C4-2B (cell line): ENCODE measurements at regions not wholly inside any gene's neighbourhood (a gene's known extent, or its start where the extent isn't known, plus 50 kb on each side); places are given as distances from the start of the nearest gene placed in this dataset.

Experiments
- H3K27ac ChIP-seq: fragments of 450-650 bp; 2 replicates; pipeline ENCODE4 v1.5.1; 2017
- ZFX ChIP-seq: fragments of 450-650 bp; IDR thresholded peaks from 2 replicates; pipeline ENCODE4 v1.6.1; 2017
- TF ChIP-seq, protein P1 (sequence below): fragments of 450-650 bp; conservative IDR thresholded peaks from 2 replicates; pipeline ENCODE4 v1.5.1; 2017; ENCODE audit warnings: mild to moderate bottlenecking

DNA sequence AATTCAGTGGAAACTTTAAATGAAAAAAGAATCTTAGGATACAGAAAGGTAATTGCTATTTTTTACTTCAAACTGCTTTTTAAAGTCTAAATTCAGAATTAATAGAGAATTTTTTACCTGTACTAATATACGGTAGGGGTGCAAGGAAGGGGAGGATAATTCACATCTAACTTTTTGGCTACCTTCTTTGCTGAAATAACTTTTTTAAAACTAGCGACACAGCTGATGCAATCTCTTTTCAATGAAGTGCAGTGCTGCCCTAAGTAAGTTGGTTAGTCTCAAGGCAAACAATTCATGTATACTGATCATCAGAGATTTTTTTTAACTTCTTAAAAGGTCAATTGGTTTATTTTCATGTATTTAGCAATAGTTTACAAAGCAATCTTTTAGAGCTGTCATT lies 119.8 kb downstream of the NEDD1 start:
- TF ChIP-seq, protein P1, sequence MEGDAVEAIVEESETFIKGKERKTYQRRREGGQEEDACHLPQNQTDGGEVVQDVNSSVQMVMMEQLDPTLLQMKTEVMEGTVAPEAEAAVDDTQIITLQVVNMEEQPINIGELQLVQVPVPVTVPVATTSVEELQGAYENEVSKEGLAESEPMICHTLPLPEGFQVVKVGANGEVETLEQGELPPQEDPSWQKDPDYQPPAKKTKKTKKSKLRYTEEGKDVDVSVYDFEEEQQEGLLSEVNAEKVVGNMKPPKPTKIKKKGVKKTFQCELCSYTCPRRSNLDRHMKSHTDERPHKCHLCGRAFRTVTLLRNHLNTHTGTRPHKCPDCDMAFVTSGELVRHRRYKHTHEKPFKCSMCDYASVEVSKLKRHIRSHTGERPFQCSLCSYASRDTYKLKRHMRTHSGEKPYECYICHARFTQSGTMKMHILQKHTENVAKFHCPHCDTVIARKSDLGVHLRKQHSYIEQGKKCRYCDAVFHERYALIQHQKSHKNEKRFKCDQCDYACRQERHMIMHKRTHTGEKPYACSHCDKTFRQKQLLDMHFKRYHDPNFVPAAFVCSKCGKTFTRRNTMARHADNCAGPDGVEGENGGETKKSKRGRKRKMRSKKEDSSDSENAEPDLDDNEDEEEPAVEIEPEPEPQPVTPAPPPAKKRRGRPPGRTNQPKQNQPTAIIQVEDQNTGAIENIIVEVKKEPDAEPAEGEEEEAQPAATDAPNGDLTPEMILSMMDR: no peak
- TF ChIP-seq ZFX: no peak
- H3K27ac ChIP-seq: no peak overlapping the region

DNA sequence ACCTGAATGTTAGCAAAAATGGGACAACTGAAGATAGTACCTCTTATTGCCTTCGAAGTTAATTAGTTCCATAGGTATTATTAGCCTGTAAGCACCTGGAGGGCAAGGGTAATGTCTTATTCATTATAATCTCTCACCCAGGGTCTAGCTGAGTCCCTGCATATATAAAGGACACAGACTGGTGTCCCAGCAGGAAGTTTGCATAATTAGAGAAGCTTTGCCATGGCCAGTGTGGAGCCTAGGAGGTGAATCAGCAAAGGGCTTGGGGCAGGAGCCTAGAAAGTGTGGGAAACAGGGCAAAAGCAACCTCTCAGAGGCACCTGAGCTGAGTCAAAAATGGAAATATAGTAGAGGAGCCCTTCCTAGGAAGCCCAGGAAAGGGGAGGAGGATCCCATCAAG lies 120.4 kb downstream of the NEDD1 start:
- H3K27ac ChIP-seq: no peak overlapping the region
- no peak for TF ChIP-seq ZFX
- TF ChIP-seq, protein P1: no peak

DNA sequence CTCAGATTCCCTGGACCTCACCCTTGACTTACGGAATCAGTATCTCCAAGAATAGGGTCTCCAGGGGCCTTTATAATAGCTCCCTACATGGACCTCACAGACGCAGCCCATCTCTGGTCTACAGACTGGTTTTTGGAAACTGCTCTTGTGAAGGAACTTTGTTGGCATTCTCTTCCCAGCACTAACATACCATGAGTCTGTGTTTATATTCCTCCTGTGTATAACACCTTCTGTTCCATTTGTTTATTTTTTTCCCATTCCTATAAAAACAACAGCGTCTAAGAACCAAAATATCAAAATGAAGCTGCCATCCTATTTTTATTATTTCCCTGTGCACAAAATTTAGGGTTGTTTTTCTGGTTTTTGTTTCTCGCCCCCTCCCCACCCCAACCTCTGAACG lies 131.1 kb downstream of the NEDD1 start:
- H3K27ac ChIP-seq: no peak overlapping the region
- no peak for TF ChIP-seq ZFX
- TF ChIP-seq, protein P1: no peak

DNA sequence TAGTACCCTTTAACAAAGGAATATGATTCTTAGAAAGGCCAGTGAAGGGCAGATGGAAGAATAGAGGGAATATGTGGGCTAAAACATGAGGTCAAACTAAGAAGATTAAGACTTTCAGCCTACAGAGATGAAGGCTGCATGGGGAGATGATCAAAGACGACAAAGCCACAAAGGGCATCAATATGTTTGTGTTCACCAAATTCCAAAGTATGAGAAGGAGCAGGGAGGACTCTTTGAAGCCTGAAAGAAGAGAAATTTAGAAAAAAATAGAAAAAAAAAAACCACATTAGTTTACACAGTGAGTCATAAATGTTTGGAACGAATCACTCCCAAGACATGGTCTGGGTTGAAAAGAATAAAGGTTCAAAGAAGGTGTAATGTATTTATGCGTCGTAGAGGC lies 131.8 kb downstream of the NEDD1 start:
- H3K27ac ChIP-seq: no peak overlapping the region
- TF ChIP-seq, protein P1: no peak
- no peak for TF ChIP-seq ZFX

DNA sequence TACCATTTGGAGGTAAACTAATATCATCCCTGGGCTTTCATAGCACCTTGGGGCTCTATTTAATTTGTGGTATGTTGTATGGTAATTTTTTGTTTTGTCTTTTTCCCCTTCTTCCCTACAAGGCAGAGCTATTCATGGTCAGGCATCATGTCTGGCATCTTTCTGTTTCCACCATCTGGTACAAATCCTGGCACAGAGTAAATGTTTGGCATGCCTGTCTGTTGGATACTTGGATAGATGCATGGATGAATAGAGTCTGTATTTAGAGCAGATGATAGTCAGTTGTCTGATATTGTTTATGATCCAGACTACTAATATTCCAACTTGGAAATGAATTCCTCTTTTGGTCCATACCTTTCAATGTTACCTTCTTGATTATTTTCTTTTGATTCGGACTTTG lies 139.8 kb downstream of the NEDD1 start:
- TF ChIP-seq ZFX: no peak
- TF ChIP-seq, protein P1: no peak
- H3K27ac ChIP-seq: no peak overlapping the region

DNA sequence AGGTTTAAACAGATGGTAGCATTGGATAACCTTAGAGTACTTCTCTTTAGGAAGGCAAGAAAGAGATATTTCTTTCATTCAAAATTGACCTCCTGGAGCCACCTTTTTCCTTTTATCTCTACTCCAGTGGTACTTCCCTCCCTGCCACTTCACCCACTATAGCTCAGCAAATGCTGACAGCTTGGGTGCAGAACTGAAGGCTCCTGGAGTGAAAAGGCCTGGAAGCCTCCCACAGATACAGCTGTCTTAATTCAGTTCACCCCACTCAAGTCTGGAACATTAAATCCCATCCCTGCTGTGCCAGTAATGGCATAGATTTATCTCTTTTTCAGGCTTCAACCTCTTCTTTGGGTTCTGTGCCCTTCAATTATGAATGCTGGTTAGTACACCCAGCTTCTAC lies 140.3 kb downstream of the NEDD1 start:
- TF ChIP-seq, protein P1: no peak
- TF ChIP-seq ZFX: no peak

DNA sequence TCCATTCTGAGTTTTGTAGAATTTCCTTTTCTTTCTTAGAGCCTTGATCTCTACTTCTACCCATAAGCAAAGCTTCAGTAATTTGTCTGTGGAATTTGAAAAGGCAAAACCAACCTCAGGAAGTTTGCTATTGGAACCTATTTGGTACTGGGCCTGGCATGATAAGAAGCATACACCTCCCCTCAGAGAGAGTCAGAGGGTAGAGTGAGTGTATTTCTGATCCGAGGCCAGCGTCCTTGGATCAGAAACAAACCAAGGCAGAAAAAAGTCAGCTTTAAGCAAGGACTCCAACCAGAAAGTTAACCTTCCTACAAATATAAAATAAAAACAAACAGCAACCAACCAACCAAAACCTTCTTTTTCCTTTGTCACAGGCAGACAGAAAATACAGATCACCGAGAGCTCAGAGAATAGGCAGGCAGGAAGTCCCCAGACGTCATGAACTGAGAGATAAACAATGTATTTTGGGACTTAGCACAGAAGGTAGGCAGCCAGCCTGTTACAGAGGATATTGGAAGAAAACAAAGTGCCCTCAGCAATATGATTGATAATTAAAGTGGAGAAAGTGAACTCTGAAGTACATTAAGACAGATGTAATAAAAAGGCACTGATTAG lies 141.5 kb downstream of the NEDD1 start:
- no peak overlapping the region for H3K27ac ChIP-seq
- TF ChIP-seq ZFX: no peak
- TF ChIP-seq, protein P1: no peak

More for the DNA sequence above, 140.3 kb downstream of the NEDD1 start:
- H3K27ac ChIP-seq: no peak overlapping the region
